HG03103 (cell line): ENCODE measurements at regions not wholly inside any gene's neighbourhood (a gene's known extent, or its start where the extent isn't known, plus 50 kb on each side); places are given as distances from the start of the nearest gene placed in this dataset.
"Not testable (repeated sequence)": the region's sequence is repeated elsewhere in the genome, so short reads cannot be mapped to it uniquely, and the experiment has no call there.

Experiments
- ATAC-seq: cut with Tn5 transposase; IDR thresholded peaks from one replicate; pipeline ENCODE4 v1.9.1; 2021; ENCODE audit warnings: low read depth; ENCODE audit not compliant: unreplicated experiment

GRCh38 chr9:40097992-40098391 lies 742.5 kb downstream of the SPATA31A1 start:
- ATAC-seq: not testable (repeated sequence)

GRCh38 chr9:40106003-40106782 lies 750.7 kb downstream of the SPATA31A1 start:
- peak; percentile 65 for ATAC-seq

- ATAC-seq: not testable (repeated sequence)
These were observed 751.3 kb downstream of the SPATA31A1 start for GRCh38 chr9:40106783-40107248.

GRCh38 chr9:40107251-40107650 lies 751.8 kb downstream of the SPATA31A1 start:
- not testable (repeated sequence) for ATAC-seq

- ATAC-seq: not testable (repeated sequence)
These were observed 753.0 kb downstream of the SPATA31A1 start for GRCh38 chr9:40108465-40108864.

- not testable (repeated sequence) for ATAC-seq
These were observed 755.3 kb downstream of the SPATA31A1 start for GRCh38 chr9:40110751-40111150.

GRCh38 chr9:40111571-40111970 lies 756.1 kb downstream of the SPATA31A1 start:
- not testable (repeated sequence) for ATAC-seq

- ATAC-seq: not testable (repeated sequence)
These were observed 775.1 kb downstream of the SPATA31A1 start for GRCh38 chr9:40130598-40130997.

- not testable (repeated sequence) for ATAC-seq
These were observed 813.7 kb downstream of the SPATA31A1 start for GRCh38 chr9:40169204-40169603.

GRCh38 chr9:40173316-40173715 lies 817.8 kb downstream of the SPATA31A1 start:
- not testable (repeated sequence) for ATAC-seq

- not testable (repeated sequence) for ATAC-seq
These were observed 818.6 kb downstream of the SPATA31A1 start for GRCh38 chr9:40174035-40174434.

- ATAC-seq: not testable (repeated sequence)
These were observed 821.9 kb downstream of the SPATA31A1 start for GRCh38 chr9:40177403-40177802.

GRCh38 chr9:40191403-40191802 lies 835.9 kb downstream of the SPATA31A1 start:
- not testable (repeated sequence) for ATAC-seq

- ATAC-seq: not testable (repeated sequence)
These were observed 836.7 kb downstream of the SPATA31A1 start for GRCh38 chr9:40192162-40192561.

GRCh38 chr9:40196165-40196714 lies 840.8 kb downstream of the SPATA31A1 start:
- not testable (repeated sequence) for ATAC-seq

- not testable (repeated sequence) for ATAC-seq
These were observed 841.3 kb downstream of the SPATA31A1 start for GRCh38 chr9:40196803-40197202.

GRCh38 chr9:40221596-40222233 lies 866.2 kb downstream of the SPATA31A1 start:
- not testable (repeated sequence) for ATAC-seq

- not testable (repeated sequence) for ATAC-seq
These were observed 867.2 kb downstream of the SPATA31A1 start for GRCh38 chr9:40222617-40223200.

- ATAC-seq: not testable (repeated sequence)
These were observed 867.9 kb downstream of the SPATA31A1 start for GRCh38 chr9:40223353-40223752.
